ENCODE measurements at regions not wholly inside any gene's neighbourhood (a gene's known extent, or its start where the extent isn't known, plus 50 kb on each side); places are given as distances from the start of the nearest gene placed in this dataset.

DNA sequence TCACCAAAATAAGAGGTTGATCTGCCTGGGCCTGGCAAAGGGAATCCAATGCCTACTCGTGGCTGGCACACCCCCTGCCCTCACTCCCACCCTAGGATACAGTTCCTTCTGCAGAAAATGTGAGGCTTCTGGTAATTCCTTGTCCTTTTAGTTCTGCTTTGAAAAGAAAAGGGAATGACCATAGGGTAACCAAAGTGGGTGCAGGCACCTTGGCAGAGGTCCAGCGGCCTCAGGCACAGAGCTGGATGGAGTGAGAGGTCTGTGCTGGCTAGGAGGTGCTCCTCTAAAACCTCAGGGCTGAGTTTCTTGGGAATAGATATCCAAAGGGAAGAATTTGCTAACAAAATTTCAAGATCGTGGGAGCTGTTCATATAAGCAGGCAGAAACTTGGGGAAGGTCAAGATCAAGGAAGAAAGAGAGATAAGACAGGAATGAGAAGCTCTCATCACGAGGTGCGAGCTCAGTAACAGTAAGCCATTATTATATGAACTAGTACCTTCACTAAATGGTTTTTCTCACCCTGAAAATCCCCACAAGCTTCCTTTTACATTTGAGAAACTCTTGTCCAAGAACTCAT lies 293.1 kb upstream of the LYPLAL1 start:
- no peaks in the 10 kb centered on the region for H3K27me3 Mint-ChIP-seq
- H3K9me3 Mint-ChIP-seq, result peaks cover 9% of the 10 kb centered on the region
- no peak overlapping the region for H3K4me3 Mint-ChIP-seq
- H3K36me3 Mint-ChIP-seq, result no peaks in the 10 kb centered on the region
- H3K4me1 Mint-ChIP-seq (ENCODE audit: low read depth), result no peaks in the 10 kb centered on the region
- intact Hi-C loops (cut with micrococcal nuclease), result no loop called here
- no peak overlapping the region for H3K27ac Mint-ChIP-seq
- CTCF ChIA-PET, result interaction anchor here (0.6 kb wide), 1 partner anchor 78 kb away, joined by 3 read pairs; no protein-coding TSS in a partner anchor
- POLR2A ChIA-PET, result no interaction called here
- no peak for DNase-seq

- Mint-ChIP-seq H3K27ac (no peak overlapping the region), H3K9me3 (peaks cover 9% of the 10 kb centered on the region), H3K4me1 (ENCODE audit: low read depth) (no peaks in the 10 kb centered on the region), H3K27me3 (no peaks in the 10 kb centered on the region), H3K36me3 (no peaks in the 10 kb centered on the region), H3K4me3 (no peak overlapping the region)
- no peak for DNase-seq
- intact Hi-C loops (cut with micrococcal nuclease), result no loop called here
- ChIA-PET CTCF (no interaction called here), POLR2A (no interaction called here)
These were observed 291.2 kb upstream of the LYPLAL1 start for GRCh38 chr1:218882454-218882853.

- H3K4me3 Mint-ChIP-seq, result no peak overlapping the region
- DNase-seq, result no peak
- ChIA-PET CTCF (no interaction called here), POLR2A (no interaction called here)
- H3K27ac Mint-ChIP-seq, result no peak overlapping the region
- no peaks in the 10 kb centered on the region for H3K27me3 Mint-ChIP-seq
- H3K4me1 Mint-ChIP-seq (ENCODE audit: low read depth), result no peaks in the 10 kb centered on the region
- peaks cover 9% of the 10 kb centered on the region for H3K9me3 Mint-ChIP-seq
- intact Hi-C loops (cut with micrococcal nuclease), result no loop called here
- no peaks in the 10 kb centered on the region for H3K36me3 Mint-ChIP-seq
These were observed 287.4 kb upstream of the LYPLAL1 start for GRCh38 chr1:218886101-218886871.

- ChIA-PET POLR2A (no interaction called here), CTCF (no interaction called here)
- H3K4me3 Mint-ChIP-seq, result no peak overlapping the region
- no peak for DNase-seq
- no peaks in the 10 kb centered on the region for H3K36me3 Mint-ChIP-seq
- intact Hi-C loops (cut with micrococcal nuclease), result no loop called here
- no peak overlapping the region for H3K27ac Mint-ChIP-seq
- no peaks in the 10 kb centered on the region for H3K27me3 Mint-ChIP-seq
- no peaks in the 10 kb centered on the region for H3K4me1 Mint-ChIP-seq (ENCODE audit: low read depth)
- peaks cover 9% of the 10 kb centered on the region for H3K9me3 Mint-ChIP-seq
These were observed 286.3 kb upstream of the LYPLAL1 start for GRCh38 chr1:218887141-218887925.

GRCh38 chr1:218890451-218890850 lies 283.2 kb upstream of the LYPLAL1 start:
- H3K27me3 Mint-ChIP-seq, result no peaks in the 10 kb centered on the region
- intact Hi-C loops (cut with micrococcal nuclease), result no loop called here
- ChIA-PET POLR2A (no interaction called here), CTCF (no interaction called here)
- DNase-seq, result no peak
- H3K4me3 Mint-ChIP-seq, result no peak overlapping the region
- H3K36me3 Mint-ChIP-seq, result no peaks in the 10 kb centered on the region
- no peaks in the 10 kb centered on the region for H3K9me3 Mint-ChIP-seq
- H3K27ac Mint-ChIP-seq, result no peak overlapping the region
- no peaks in the 10 kb centered on the region for H3K4me1 Mint-ChIP-seq (ENCODE audit: low read depth)

- H3K4me1 Mint-ChIP-seq (ENCODE audit: low read depth), result no peaks in the 10 kb centered on the region
- ChIA-PET POLR2A (no interaction called here), CTCF (no interaction called here)
- H3K9me3 Mint-ChIP-seq, result no peaks in the 10 kb centered on the region
- H3K36me3 Mint-ChIP-seq, result no peaks in the 10 kb centered on the region
- H3K27me3 Mint-ChIP-seq, result no peaks in the 10 kb centered on the region
- H3K27ac Mint-ChIP-seq, result no peak overlapping the region
- no peak for DNase-seq
- H3K4me3 Mint-ChIP-seq, result no peak overlapping the region
- intact Hi-C loops (cut with micrococcal nuclease), result no loop called here
These were observed 282.1 kb upstream of the LYPLAL1 start for GRCh38 chr1:218891577-218891976.

- H3K27ac Mint-ChIP-seq, result no peak overlapping the region
- H3K4me3 Mint-ChIP-seq, result no peak overlapping the region
- H3K27me3 Mint-ChIP-seq, result no peaks in the 10 kb centered on the region
- ChIA-PET CTCF (no interaction called here), POLR2A (no interaction called here)
- no peaks in the 10 kb centered on the region for H3K36me3 Mint-ChIP-seq
- no peaks in the 10 kb centered on the region for H3K4me1 Mint-ChIP-seq (ENCODE audit: low read depth)
- no peak for DNase-seq
- peaks cover 2% of the 10 kb centered on the region for H3K9me3 Mint-ChIP-seq
- intact Hi-C loops (cut with micrococcal nuclease), result no loop called here
These were observed 278.6 kb upstream of the LYPLAL1 start for GRCh38 chr1:218895064-218895587.

- ChIA-PET POLR2A (no interaction called here), CTCF (no interaction called here)
- H3K36me3 Mint-ChIP-seq, result no peaks in the 10 kb centered on the region
- no peaks in the 10 kb centered on the region for H3K27me3 Mint-ChIP-seq
- no peak overlapping the region for H3K27ac Mint-ChIP-seq
- no peaks in the 10 kb centered on the region for H3K4me1 Mint-ChIP-seq (ENCODE audit: low read depth)
- H3K9me3 Mint-ChIP-seq, result peaks cover 2% of the 10 kb centered on the region
- H3K4me3 Mint-ChIP-seq, result no peak overlapping the region
- intact Hi-C loops (cut with micrococcal nuclease), result no loop called here
- no peak for DNase-seq
These were observed 277.5 kb upstream of the LYPLAL1 start for GRCh38 chr1:218896202-218896601.

DNA sequence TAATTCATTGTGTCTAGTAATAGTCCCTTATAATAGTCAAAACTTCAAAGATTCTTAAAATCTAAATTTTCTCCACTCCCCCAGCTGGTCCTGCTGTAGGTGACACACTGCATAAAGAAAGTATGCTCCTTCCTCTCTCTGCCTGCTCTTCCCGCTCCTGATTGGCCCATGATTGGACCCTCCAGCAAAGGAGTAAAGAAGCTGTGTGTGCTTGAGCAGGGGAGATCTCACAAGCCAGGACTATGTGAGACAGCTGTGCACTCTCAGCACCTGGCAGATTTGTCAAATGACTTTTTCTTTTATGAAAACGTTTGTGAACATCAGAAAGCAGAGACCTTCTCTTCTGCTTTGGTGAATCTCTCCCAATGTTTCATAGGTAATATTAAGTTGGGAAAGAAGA lies 274.8 kb upstream of the LYPLAL1 start:
- Mint-ChIP-seq H3K9me3 (peaks cover 2% of the 10 kb centered on the region), H3K27ac (no peak overlapping the region), H3K4me3 (no peak overlapping the region), H3K4me1 (ENCODE audit: low read depth) (no peaks in the 10 kb centered on the region), H3K36me3 (no peaks in the 10 kb centered on the region), H3K27me3 (no peaks in the 10 kb centered on the region)
- ChIA-PET POLR2A (no interaction called here), CTCF (no interaction called here)
- intact Hi-C loops (cut with micrococcal nuclease), result no loop called here
- DNase-seq, result no peak

DNA sequence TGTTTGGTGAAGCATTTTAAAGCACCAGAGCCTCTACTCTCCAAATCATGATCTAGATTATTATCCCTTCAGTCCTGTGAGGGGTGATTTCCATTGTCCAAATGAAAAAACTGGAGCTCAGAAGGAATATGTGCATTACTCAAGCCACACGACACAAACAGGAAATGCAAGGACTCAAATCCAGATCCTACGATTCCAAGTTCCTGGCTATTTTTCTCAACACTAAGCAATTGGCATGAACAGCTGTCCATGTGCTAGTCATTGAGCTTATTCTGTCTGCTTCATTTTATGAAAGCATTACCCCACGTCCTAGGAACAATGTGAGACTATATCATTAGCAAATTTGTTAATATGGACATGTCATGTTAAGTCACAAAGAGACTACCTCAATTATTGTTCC lies 273.1 kb upstream of the LYPLAL1 start:
- no peak overlapping the region for H3K4me3 Mint-ChIP-seq
- H3K27me3 Mint-ChIP-seq, result no peaks in the 10 kb centered on the region
- no peaks in the 10 kb centered on the region for H3K36me3 Mint-ChIP-seq
- ChIA-PET CTCF (no interaction called here), POLR2A (no interaction called here)
- DNase-seq, result no peak
- no peak overlapping the region for H3K27ac Mint-ChIP-seq
- H3K4me1 Mint-ChIP-seq (ENCODE audit: low read depth), result no peaks in the 10 kb centered on the region
- H3K9me3 Mint-ChIP-seq, result peaks cover 2% of the 10 kb centered on the region
- intact Hi-C loops (cut with micrococcal nuclease), result no loop called here

DNA sequence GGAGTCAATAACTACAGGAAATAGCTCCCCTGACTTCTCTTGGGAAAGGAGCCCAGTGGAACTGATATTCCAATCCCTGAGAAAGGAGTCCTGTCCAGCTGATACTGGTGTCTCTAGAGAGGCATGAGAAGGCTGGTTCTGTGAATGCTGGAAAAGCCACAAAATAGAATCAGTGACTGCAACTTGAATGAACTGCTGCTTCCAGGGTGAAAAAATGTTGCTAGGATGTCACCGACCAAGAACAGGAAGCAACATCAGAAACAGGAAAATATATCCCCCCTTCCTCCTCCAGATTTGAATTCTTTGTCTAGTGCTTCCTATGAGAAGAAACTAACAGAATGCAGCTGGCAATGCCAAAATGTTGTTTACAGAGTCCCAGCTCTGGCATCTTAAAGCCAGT lies 269.3 kb upstream of the LYPLAL1 start:
- no peak for DNase-seq
- H3K9me3 Mint-ChIP-seq, result no peaks in the 10 kb centered on the region
- intact Hi-C loops (cut with micrococcal nuclease), result no loop called here
- ChIA-PET POLR2A (no interaction called here), CTCF (no interaction called here)
- no peaks in the 10 kb centered on the region for H3K36me3 Mint-ChIP-seq
- H3K4me1 Mint-ChIP-seq (ENCODE audit: low read depth), result no peaks in the 10 kb centered on the region
- H3K27ac Mint-ChIP-seq, result no peak overlapping the region
- no peak overlapping the region for H3K4me3 Mint-ChIP-seq
- H3K27me3 Mint-ChIP-seq, result no peaks in the 10 kb centered on the region

DNA sequence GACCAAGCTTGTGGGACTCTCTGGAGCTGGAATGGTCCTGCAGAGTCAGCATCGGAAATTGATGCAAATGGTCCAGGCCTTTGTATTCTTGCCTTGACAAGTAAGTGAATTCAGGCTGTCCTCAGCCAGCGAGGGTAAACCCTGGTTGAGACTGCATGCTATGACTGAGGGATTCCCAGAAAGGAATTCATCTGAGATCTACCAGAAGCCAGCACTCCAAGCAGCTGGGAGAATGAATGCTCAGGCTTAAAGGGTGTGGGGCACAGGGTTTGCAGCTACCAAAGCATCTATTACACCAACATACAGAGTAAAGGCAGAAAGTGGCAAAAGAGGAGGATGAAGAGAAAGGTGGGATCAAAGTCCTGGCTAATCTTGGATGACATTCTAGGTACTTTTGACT lies 257.0 kb upstream of the LYPLAL1 start:
- Mint-ChIP-seq H3K9me3 (no peaks in the 10 kb centered on the region), H3K4me3 (no peak overlapping the region), H3K36me3 (no peaks in the 10 kb centered on the region), H3K27ac (no peak overlapping the region), H3K27me3 (no peaks in the 10 kb centered on the region), H3K4me1 (ENCODE audit: low read depth) (no peaks in the 10 kb centered on the region)
- CTCF ChIA-PET, result no interaction called here
- no peak for DNase-seq
- intact Hi-C loops (cut with micrococcal nuclease), result no loop called here
- POLR2A ChIA-PET, result no interaction called here

- POLR2A ChIA-PET, result no interaction called here
- H3K4me3 Mint-ChIP-seq, result no peak overlapping the region
These were observed 256.0 kb upstream of the LYPLAL1 start for GRCh38 chr1:218917656-218918055.

More at GRCh38 chr1:218917656-218918055, 256.0 kb upstream of the LYPLAL1 start:
- CTCF ChIA-PET, result no interaction called here
- no peaks in the 10 kb centered on the region for H3K4me1 Mint-ChIP-seq (ENCODE audit: low read depth)
- H3K27me3 Mint-ChIP-seq, result no peaks in the 10 kb centered on the region
- no peaks in the 10 kb centered on the region for H3K9me3 Mint-ChIP-seq
- intact Hi-C loops (cut with micrococcal nuclease), result no loop called here
- no peaks in the 10 kb centered on the region for H3K36me3 Mint-ChIP-seq
- no peak overlapping the region for H3K27ac Mint-ChIP-seq
- no peak for DNase-seq
